NCI-H2227 treated with DMSO at 0.1 percent for 48 hours (cell line): ENCODE measurements at regions not wholly inside any gene's neighbourhood (a gene's known extent, or its start where the extent isn't known, plus 50 kb on each side); places are given as distances from the start of the nearest gene placed in this dataset.

ENCODE experiments used
- DNase-seq: peaks from one replicate; lab custom pipeline; 2025; lab: John Stamatoyannopoulos, UW

DNA sequence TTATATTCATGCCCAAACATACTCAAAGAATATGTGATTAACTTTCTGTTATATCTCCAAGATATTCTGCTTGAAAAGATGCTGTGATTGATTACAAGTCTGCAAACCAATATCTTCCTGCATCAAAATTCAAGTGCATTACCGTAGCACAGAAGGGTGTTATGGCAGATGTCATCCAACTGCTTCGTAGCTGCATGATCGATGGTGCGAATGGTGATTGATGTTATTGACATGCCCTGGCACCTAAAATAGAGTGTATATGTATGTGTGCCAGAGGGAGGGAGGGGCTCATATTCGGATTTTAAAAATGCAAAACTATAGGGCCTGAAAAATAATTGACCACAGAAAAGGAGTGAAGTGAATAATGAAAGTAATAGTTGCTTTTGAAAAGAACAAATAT lies 882.1 kb upstream of the NUDT12 start:
- no peak for DNase-seq

DNA sequence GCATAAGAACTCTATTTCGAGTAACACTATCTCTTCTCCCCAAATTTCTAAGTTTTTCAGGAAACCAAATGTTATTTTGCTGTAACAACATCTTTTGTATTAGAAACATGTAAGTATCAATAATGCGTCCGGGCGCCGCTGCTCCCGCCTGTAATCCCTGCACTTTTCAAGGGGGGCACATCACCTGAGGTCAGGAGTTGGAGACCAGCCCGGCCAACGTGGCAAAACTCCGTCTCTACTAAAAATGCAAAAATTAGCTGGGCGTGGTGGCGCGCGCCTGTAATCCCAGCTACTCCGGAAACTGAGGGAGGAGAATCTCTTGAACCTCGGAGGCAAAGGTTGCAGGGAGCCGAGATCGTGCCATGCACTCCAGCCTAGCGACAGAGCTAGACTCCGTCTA lies 881.1 kb upstream of the NUDT12 start:
- no peak for DNase-seq

DNA sequence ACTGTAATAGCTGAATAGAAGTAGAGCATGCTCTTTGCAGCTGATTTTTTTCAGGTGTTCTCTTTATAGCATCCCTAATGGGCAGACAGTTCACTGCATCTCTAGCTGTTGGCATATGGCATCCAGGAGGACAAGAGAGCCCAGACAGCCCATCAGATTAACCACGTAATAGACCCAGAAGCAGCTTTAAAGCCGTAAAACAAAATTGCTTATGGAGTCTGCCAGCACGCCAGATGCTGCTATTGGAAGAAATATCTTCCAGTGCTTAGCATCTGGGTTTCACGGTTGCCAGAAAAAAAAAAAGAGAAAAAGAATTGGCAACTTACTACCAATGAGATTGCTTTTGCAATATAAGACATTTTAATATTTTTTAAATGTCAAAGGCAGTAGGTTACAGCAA lies 869.4 kb upstream of the NUDT12 start:
- no peak for DNase-seq

DNA sequence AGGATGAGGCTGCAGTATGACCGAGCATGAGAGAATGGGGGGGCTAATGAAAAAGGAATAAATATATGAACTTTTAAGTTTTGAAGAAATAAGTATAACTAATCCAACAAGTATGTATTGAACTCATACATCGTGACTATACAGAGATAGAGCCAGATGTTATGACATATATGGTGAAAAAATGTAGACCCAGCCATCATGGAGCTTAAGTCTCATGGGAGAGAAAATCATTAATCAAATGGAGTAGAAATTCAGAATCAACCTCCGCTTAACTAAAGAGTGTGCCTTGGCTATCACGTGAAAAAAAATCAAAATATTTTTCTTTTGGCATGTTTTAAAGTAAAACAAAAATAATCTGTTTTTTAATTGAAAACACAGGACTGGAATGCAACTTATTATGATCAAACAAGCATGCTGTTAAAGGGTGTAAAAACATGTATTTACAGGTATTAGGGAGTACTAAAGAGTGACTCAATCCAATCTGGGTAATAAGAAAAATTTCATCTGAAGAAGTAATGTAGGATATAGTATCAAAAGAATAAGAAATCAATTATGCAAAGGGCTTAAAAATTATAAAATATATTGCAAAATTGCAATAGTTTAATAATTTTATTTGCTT lies 868.5 kb upstream of the NUDT12 start:
- DNase-seq = no peak

DNA sequence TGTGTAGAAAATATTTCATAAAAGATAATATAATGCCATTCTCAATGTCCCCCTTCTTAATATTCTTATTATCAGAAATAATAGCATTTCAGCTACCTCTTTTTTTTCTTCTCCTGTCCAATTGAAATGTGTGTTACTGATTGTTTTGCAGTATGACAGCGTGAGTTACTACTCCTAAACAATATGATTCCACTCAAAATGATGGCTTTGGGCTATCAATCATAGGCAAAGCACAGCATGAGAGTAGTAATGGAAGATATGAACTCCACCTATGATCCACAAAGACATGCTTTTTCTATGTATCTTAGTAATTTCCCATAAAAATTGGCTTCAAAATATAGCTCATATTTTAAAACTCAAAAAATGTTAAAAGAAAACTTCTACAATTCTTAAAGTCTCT lies 867.3 kb upstream of the NUDT12 start:
- no peak for DNase-seq

DNA sequence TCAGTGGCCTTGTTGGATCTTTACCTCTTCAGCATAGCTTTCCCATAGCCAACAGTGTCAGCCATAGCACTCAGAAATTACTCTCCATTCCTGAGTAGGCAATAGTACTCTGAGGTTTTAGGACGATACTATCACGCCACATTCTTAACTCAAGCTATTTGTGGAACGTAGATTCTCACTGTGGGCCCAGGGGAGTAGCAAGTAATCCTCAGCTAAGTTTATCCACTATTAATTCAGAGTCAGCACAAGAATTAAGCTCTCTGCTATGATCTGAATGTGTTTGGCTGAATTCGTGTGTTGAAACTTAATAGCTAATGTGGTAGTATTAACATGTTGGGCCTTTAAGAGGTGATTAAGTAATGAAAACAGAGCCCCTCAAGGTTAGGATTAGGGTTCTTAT lies 858.8 kb upstream of the NUDT12 start:
- DNase-seq = no peak

DNA sequence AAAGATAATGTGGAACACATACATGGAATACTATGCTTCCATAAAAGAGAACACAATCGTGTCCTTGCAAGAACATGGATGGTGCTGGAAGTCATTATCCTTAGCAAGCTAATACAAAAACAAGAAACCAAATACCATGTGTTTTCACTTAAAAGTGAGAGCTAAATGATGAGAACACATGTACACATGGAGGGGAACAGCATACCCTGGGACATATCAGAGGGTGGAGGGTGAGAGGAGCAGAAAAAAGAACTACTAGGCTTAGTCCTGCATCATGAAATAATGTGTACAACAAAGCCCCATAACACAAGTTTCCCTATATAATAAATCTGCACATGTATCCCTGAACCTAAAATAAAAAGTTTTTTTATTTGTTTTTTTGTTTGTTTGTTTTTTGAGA lies 855.5 kb upstream of the NUDT12 start:
- DNase-seq = no peak

DNA sequence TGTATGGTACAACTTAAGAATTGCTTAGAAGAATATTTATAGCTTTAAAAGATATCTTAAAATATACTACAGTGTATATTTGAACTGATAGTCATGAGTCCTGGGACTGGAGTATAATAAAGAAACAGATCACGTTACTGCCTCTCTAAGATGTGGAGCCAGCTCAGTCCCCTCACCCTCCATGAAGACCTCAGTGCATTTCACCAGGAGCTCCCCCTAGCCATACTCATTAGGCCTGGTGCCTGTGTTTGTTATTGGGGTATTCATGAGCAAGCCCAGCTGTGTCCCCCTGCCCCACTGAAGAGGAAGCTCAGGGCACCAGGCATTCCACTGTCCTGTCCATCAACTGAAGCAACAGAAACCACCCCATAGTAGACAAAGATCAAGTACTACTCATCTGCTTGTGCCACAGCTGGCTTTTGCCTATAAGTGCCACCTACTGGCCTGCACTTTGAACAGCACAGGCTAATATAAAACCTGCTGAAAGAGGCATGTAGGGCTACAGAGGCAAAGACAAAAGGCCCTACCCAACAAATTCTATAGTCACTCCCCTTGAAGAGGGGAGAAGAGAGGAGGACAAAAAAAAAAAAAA lies 850.2 kb upstream of the NUDT12 start:
- DNase-seq = no peak

DNA sequence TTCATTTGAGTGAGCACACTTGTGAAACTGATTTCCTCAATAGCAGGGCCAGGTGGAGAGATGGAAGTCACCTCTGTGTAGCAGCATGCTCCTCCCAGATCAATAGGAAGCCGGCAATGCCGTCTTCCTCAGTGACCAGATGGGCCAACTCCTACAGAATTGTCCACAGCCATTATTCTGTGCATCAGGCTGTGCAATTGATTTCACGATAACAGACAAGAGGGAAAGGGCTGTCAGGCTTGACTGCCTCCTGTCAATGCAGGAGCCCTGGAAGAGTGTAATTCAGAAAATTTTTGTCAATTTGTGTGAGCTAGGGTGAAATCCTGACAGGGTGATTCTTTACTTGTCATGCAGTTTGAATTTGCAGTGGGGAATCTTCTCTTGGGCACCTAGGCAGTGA lies 838.4 kb upstream of the NUDT12 start:
- DNase-seq = no peak

DNA sequence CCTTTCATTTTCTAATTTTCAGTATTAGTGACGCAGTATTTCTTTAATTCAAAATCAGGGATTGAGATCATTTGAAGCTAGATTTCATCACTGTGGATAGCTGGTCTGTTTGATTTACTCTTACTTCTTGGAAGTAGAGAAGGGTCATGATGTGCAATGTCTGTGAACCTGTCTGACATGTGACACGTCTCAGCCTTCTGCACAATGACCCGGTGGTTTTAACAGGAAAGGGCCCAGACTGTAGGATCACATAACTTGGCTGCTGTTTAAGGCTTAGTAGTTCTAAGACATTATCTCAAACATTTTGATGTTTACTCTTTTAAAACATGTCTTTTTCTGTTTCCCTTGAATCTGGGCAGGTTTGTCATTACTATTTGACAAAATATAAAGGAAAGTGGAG lies 823.3 kb upstream of the NUDT12 start:
- DNase-seq = no peak

DNA sequence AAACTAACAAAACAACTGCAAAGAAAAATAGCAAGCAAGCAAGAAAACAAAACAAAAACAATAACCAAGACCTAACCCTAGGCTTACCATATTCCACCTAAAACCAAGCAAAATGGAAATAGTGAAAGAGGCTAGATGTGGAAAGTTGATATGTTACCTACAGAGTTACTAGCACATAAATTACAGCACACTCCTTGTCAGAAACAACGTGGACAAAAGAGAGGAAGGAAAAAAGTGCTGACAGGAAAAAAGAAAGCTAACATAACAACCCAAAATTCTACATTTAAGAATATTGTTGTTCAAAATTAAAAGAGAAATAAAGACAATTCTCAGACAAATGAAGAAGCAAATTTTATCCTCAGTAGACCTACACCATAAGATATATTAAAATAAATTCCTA lies 812.8 kb upstream of the NUDT12 start:
- DNase-seq = no peak

DNA sequence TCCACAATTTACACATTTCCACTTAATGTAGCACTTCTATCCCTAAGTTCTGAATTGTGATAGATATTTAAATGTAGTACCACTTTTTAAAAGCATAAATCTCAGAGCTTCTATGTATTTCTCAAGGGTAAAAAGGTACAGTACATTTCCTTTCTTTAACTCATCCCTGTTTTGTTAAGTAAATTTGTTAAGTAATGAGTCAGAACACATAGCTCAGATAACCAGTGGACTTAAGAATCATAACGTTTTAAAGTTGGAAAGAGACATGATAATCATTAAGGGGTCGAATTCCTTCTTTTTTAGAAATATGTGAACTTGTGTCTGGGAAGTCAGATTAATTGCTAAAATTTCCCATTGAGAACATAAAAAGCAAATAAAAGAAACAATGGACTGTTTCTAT lies 810.2 kb upstream of the NUDT12 start:
- DNase-seq = no peak

DNA sequence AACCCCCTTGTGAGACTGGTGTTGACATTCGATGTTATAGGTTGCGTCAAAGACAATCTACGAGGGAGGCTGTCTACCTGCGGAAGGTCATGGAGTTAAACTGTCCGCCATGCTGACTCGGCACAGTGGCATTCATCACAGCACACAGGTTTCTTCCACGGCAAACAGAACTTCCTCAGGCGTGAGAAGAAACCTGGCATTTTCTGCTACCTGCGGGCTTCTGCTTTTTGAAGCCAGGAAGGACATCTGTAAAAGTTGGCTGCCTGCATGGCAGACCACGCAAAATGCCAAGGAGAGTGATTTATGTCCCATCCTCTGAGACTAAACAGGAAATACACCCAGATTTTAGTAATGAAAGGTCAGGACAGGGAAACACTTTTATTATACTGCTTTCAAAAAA lies 809.8 kb upstream of the NUDT12 start:
- no peak for DNase-seq

DNA sequence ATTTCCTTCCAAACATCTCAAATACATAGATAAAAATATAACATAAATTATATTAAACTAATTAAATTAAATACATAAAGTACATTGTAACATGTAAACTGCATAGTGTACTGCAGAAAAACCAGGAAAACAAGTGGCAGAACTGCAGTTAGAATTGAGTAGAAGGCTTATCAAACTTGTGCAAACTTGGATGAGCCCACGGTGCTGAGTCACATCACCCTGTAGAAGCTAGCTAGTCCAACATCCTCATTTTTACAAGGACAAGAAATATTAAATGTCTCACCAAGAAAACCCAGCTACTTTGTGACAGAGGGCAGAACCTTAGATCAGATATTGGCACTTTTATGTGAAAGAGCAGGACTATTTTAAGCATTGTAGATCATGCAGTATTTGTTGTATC lies 807.9 kb upstream of the NUDT12 start:
- no peak for DNase-seq

DNA sequence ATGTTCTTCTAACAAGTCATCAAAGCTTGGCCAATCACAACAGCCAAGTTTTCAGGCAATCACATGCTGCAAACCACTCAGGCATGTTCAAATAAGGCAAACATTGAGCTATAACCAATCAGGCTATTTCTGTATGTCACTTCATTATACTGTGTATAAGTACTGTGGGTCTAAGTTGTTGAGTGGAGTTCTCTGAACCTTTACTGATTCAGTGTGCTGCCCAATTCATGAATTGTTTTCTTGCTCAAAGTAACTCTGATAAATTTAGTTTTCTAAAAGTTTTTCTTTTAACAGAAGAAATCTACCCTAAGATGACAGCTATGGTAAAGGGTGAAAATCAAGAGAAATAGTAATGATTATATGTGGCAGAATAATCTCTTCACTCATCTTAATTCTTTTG lies 805.4 kb upstream of the NUDT12 start:
- no peak for DNase-seq

DNA sequence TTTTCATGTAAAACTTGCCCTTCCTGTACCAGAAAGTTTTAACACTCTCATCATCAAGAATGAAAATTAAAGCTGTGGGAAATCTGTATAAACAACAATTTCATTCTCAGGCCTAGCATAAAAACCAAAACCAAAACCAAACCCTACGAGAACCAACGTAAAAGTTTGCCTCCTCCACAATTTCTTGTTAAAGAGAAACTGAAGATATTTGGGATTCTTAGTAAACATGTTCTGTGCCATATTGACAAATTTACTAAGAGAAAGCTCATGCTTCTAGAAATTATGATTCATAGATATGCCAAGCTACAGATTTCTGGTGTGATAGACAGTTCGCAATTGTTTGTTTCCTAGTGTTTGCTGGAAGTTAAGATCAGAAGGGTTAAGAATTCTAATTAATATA lies 801.0 kb upstream of the NUDT12 start:
- DNase-seq = no peak

DNA sequence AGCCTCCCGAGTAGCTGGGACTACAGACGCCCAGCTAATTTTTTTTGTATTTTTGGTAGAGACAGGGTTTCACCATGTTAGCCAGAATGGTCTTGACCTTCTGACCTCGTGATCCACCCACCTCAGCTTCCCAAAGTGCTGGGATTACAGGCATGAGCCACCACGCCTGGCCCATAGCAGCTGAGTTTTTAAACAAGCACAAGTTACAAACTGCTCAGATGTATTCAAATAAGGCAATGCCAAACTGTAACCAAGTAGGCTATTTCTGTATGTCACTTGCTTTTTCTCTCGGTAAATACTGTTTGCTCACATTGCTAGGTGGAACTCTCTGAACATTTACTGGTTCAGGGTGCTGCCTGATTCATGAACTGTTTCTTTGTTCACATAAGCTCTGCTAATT lies 799.3 kb upstream of the NUDT12 start:
- DNase-seq = no peak

DNA sequence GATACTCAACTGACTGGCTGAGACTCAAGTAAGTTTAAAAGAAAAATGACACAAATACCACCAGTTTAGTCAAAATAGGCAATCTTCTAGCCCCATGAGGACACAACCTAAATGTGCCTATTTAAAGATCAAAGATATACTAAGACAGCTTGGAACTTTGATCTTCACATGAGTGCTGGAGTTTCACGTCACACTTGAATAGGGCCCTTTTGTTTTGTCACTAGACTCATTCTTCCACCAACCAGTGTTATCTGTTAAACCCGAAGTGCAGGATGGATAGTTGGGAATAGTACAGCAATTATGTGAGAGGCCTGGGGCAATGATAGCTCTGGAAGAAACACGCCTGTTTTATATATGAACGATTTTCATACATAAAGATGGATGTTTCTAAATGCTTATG lies 792.8 kb upstream of the NUDT12 start:
- DNase-seq = no peak

DNA sequence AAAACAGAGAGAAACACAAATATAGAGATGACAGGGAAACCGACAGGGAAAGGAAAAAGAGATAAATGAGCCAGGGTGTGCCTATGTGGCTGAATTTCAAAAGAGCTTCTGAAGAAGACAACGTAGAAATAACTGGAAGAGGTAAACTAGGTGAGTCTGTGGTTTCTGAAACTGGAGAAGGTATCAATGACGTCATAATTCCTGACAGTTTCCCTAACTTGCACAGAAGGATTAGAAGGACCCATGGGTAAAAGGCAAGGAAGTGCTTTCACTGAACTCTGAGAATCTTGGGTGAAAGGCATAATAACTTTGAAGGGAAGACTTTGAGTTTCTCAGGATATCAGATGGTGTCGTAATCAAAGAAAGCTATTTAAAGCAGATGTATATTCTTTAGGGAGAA lies 790.8 kb upstream of the NUDT12 start:
- DNase-seq = no peak

DNA sequence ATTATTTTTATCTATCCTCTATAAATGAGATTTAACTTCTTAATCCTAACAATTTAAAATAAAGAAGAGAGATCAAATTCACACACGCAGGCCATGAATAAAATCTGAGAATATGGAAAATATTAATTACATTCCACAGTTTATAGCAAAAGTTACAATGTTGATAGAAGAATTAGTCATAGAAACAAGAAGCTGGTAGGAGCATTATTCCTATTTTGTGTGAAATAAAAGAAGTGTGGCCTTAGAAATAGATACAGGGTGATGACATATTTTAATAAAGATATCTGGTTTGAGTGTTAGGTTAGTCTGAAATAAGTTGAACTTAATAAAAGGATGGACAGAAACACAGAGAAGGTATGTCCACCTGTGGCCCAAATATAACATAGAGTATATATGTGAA lies 790.4 kb upstream of the NUDT12 start:
- DNase-seq = no peak

DNA sequence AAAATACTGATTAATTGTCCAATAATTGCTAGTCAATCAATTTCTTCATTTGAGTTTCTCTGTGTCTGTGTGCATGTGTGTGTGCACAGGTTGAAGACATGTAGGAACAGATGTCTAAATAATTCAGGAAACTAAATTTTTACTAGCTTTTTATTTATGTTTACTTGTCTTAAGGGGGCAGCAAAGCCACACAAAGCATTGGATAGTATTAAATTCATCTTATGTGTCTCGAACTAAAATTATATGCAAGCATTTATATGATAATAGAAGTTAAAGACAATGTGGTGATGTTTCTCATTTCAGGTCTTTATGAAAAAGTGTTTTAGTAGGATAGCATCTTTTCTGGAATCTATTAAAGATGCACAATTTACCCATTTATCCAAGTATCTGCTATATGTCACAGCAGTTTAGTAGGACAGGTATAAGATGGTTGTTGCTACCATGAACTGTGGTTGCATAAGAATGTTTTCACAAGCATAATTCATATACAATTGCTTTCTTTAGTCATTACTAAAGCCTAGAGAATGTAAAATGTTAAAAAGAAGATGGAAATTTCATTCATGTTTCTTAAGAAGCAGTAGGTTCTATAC lies 784.6 kb upstream of the NUDT12 start:
- DNase-seq = no peak

DNA sequence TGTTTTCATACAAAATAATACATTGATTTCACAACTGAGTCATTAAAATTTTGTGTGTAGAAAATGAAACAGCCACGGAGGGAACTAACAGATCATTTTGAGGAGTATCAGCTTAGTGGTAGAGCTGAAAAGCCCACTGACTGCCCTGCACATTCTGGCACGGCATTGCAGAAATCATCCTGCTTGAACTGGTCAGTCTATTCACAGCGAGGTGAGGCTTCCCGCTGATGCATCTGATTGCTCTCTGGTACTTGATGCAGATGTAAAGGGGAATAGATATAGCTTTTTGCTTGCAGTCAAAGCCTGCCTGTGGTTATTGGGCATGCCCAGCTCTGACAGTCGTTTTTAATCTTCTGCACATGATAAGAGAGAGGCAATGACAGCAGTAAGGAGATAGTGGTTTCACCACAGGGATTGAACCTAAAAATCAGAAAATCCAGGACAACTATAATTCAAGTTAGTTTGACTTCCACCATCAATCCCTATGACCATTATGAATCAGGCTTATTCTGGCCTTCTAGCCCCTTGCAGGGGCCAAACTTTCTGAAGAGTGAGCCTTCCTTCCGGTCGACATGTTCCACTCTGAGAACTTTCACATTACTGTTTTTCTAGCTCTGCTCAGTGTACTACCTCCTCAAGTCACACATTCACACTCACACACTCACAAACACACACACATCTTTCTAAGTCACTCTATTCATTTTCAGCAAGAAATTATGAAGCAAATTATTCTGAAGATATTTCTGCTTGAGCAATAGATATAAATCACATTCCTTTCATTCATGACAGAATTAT lies 782.8 kb upstream of the NUDT12 start:
- DNase-seq = no peak

DNA sequence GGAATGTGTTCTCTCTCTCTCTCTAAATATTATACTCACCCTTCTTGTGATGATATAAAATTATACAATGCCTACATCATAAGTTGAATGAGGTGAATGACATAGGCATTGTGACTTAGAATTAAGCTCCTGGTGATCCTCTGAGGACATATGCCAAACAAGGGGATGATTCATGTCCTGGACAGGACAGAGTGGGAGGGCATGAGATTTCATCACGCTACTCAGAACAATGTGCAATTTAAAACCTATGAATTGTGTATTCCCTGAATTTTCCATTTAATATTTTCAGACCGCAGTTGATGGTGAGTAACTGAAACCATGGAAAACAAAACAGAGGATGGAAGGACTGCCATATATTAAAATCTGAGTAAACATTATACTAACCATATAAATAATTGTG lies 782.2 kb upstream of the NUDT12 start:
- no peak for DNase-seq
